OCI-LY7 (cell line): ENCODE measurements at regions not wholly inside any gene's neighbourhood (a gene's known extent, or its start where the extent isn't known, plus 50 kb on each side); places are given as distances from the start of the nearest gene placed in this dataset.

Experiments
- BruUV-seq: library from RNA; stranded (reverse); fragments of 400-500 nt; replicated peaks from 2 replicates; lab custom pipeline; 2021; lab: Mats Ljungman, UMichigan
- CTCF ChIA-PET: fragments of 300-600 bp; sonication (Branson Sonifier 250); formaldehyde crosslinking; loops from one replicate; lab custom pipeline; 2022; ENCODE audit warnings: antibody characterized with exemption; ENCODE audit not compliant: unreplicated experiment; lab: Charles Lee
- POLR2A ChIA-PET: fragments of 300-600 bp; sonication (Branson Sonifier 250); formaldehyde crosslinking; loops from one replicate; lab custom pipeline; 2022; ENCODE audit warnings: antibody characterized with exemption; lab: Charles Lee
- DNase-seq: peaks from one replicate; pipeline ENCODE4 v3.0.0-alpha.2; 2015; ENCODE audit warnings: low spot score
- H2AFZ ChIP-seq: fragments of 200-600 bp; sonication (generic), shearing (Covaris generic); 2 replicates; pipeline ENCODE4 v1.6.1; 2014; ENCODE audit warnings: mild to moderate bottlenecking, antibody characterized with exemption, low read length, moderate library complexity
- H3K27ac ChIP-seq: fragments of 200-600 bp; sonication (generic); 2 replicates; pipeline ENCODE4 v1.5.1; 2014; ENCODE audit warnings: mixed run types, low read depth, mild to moderate bottlenecking, moderate library complexity, low read length, inconsistent platforms; ENCODE audit not compliant: poor library complexity, severe bottlenecking
- H3K36me3 ChIP-seq: fragments of 200-600 bp; sonication (generic); 2 replicates; pipeline ENCODE4 v1.6.1; 2014; ENCODE audit warnings: mild to moderate bottlenecking, antibody characterized with exemption, low read length, moderate library complexity, mixed read lengths; ENCODE audit not compliant: insufficient read depth
- H3K4me1 ChIP-seq: fragments of 200-600 bp; sonication (generic); 2 replicates; pipeline ENCODE4 v1.5.1; 2014; ENCODE audit warnings: mild to moderate bottlenecking, low read length; ENCODE audit not compliant: insufficient read depth, poor library complexity, severe bottlenecking
- H3K4me2 ChIP-seq: fragments of 200-600 bp; sonication (generic); 2 replicates; pipeline ENCODE4 v1.6.1; 2014; ENCODE audit warnings: mild to moderate bottlenecking, low read length
- H3K4me3 ChIP-seq: fragments of 200-600 bp; sonication (generic); 2 replicates; pipeline ENCODE4 v1.5.1; 2014; ENCODE audit warnings: mild to moderate bottlenecking, low read depth, low read length; ENCODE audit not compliant: poor library complexity, severe bottlenecking
- H3K79me2 ChIP-seq: fragments of 200-600 bp; sonication (generic); 2 replicates; pipeline ENCODE4 v1.6.1; 2016; ENCODE audit warnings: low read depth, mild to moderate bottlenecking, low read length, moderate library complexity, mixed read lengths; ENCODE audit not compliant: insufficient read depth
- H3K9me2 ChIP-seq: fragments of 200-600 bp; sonication (generic); 2 replicates; pipeline ENCODE4 v1.6.1; 2016; ENCODE audit warnings: mild to moderate bottlenecking, low read length, mixed read lengths; ENCODE audit not compliant: insufficient read depth
- H3K9me3 ChIP-seq: fragments of 200-600 bp; sonication (generic); 2 replicates; pipeline ENCODE4 v1.6.1; 2014; ENCODE audit warnings: mild to moderate bottlenecking, mixed run types, low read length, mixed read lengths
- H4K20me1 ChIP-seq: fragments of 200-600 bp; sonication (generic); 2 replicates; pipeline ENCODE4 v1.6.1; 2014; ENCODE audit warnings: mild to moderate bottlenecking, antibody characterized with exemption, low read length, moderate library complexity, mixed read lengths; ENCODE audit not compliant: insufficient read depth
- CTCF ChIP-seq: fragments of 200-600 bp; sonication (generic); conservative IDR thresholded peaks from 2 replicates; pipeline ENCODE4 v1.5.1; 2014; ENCODE audit warnings: mild to moderate bottlenecking, antibody characterized with exemption, low read length, moderate library complexity, mixed read lengths
- EZH2phosphoT487 ChIP-seq: fragments of 200-600 bp; sonication (generic); IDR thresholded peaks from 2 replicates; pipeline ENCODE4 v1.6.1; 2018; ENCODE audit warnings: low read depth, borderline replicate concordance, mild to moderate bottlenecking, mixed run types, antibody characterized with exemption, low read length, moderate library complexity, mixed read lengths
- intact Hi-C: fragments of 100-400 bp; cut with micrococcal nuclease; formaldehyde crosslinking; loops from one replicate; pipeline ENCODE4 v1.10.0; 2022; ENCODE audit not compliant: unreplicated experiment

DNA sequence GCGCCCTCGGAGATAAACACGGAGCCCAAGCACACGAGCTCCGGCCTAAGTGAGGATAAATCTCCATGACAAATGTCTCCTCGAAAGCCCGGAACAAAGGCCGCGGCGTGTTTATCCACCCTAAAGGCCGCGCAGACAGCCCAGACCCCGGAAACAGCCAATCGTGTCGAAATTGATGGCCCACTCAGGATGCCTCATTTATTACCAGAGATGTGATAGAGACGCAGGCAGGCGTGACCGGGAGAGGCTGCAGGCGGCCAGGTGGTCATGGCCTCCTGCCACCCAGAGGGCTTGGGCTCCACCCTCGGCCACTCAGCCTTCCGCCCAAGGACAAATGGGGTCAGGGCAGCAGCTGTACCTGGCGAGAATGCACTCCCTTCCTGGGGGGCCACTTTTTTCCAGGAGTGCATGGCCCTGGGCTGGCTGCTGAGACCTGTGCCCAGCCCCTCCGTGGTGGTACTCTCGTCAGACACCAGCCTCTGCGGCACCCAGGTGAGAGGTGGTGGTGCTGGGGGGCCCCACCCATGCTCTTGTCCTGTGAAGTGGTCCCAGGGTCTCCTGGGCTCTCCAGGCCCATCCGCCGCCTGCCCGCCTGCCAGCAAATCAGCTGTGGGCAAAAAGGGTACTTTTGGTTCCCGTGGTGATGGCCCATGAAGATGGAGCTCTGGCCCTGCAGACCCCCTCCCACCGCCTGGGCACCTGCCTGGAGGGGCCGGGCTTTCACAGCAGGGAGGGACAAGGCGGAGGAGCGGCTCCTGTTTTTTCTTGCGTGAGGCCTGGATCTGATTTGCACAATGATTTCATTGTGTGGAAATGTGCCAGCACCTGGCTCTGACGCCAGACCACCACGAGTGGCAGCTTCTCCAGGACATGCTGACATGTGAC is 211.5 kb upstream of the C14orf180 start:
- Histone ChIP-seq H3K4me2 (no peak overlapping the region), H3K79me2 (no peaks in the 10 kb centered on the region), H3K4me3 (no peak overlapping the region), H3K27ac (no peak overlapping the region), H2AFZ (no peak overlapping the region), H3K9me3 (no peaks in the 10 kb centered on the region), H4K20me1 (no peaks in the 10 kb centered on the region), H3K36me3 (no peaks in the 10 kb centered on the region), H3K9me2 (no peaks in the 10 kb centered on the region), H3K4me1 (no peaks in the 10 kb centered on the region)
- no TSS peak for BruUV-seq
- no peak for DNase-seq
- POLR2A ChIA-PET = interaction anchor here (0.6 kb wide), 1 partner anchor 391 kb away, joined by 5 read pairs; no protein-coding TSS in a partner anchor
- CTCF ChIA-PET = no interaction called here
- intact Hi-C loops = no loop called here
- TF ChIP-seq CTCF = no peak
- no peak for TF ChIP-seq EZH2phosphoT487

DNA sequence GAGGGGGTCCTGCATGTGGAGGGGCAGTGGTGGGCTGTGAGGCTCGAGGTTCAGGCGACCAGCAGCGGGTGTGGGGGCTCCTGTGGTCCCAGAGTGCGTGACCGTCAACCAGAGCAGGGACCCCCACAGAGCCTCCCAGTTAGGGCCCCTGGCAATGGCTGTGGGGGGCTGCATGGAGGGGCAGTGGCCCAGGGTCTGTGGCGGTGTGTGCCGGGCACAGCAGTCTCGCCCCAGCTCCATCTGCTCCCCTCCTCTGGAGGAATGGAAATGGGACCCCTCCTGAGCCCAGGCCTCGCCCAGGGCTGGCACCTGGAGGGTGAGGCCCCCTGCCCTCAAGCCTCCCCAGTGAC is 210.8 kb upstream of the C14orf180 start:
- Histone ChIP-seq H3K9me3 (no peaks in the 10 kb centered on the region), H3K4me1 (no peaks in the 10 kb centered on the region), H3K4me3 (no peak overlapping the region), H4K20me1 (no peaks in the 10 kb centered on the region), H3K27ac (no peak overlapping the region), H3K4me2 (no peak overlapping the region), H3K9me2 (no peaks in the 10 kb centered on the region), H3K36me3 (no peaks in the 10 kb centered on the region), H3K79me2 (no peaks in the 10 kb centered on the region), H2AFZ (no peak overlapping the region)
- no peak for DNase-seq
- ChIA-PET CTCF (no interaction called here), POLR2A (interaction anchor here (0.6 kb wide), 1 partner anchor 391 kb away, joined by 5 read pairs; no protein-coding TSS in a partner anchor)
- TF ChIP-seq EZH2phosphoT487 = no peak
- TF ChIP-seq CTCF = no peak
- intact Hi-C loops = no loop called here
- BruUV-seq = no TSS peak

DNA sequence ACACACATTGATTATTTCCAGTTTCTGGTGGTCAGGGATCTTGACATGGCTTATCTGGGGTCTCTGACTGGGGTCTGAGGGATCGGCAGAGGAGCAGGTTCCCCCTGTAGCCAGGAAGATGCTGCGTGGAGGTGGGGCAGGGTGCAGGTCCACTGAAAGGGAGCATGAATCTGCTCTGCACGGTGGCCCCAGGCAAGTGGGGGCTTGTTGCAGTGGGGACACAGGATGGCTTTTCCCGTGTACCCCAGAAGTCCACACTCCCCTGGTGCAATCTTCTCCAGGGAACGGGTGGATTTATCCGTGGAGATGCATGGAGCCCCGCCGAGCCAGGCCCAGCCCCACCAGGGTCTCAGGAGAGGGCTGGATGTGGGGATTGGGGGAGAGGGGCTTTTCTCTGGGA is 210.4 kb upstream of the C14orf180 start:
- no peak for DNase-seq
- ChIA-PET CTCF (no interaction called here), POLR2A (no interaction called here)
- no peaks in the 10 kb centered on the region for H3K4me1 ChIP-seq
- BruUV-seq = no TSS peak
- no peak overlapping the region for H3K4me3 ChIP-seq
- H4K20me1 ChIP-seq = no peaks in the 10 kb centered on the region
- no peak overlapping the region for H3K4me2 ChIP-seq
- intact Hi-C loops = no loop called here
- H3K79me2 ChIP-seq = no peaks in the 10 kb centered on the region
- TF ChIP-seq EZH2phosphoT487 = no peak
- TF ChIP-seq CTCF = no peak
- no peak overlapping the region for H3K27ac ChIP-seq
- no peaks in the 10 kb centered on the region for H3K9me2 ChIP-seq
- no peaks in the 10 kb centered on the region for H3K9me3 ChIP-seq
- no peak overlapping the region for H2AFZ ChIP-seq
- H3K36me3 ChIP-seq = no peaks in the 10 kb centered on the region
